ENCODE measurements at regions not wholly inside any gene's neighbourhood (a gene's known extent, or its start where the extent isn't known, plus 50 kb on each side); places are given as distances from the start of the nearest gene placed in this dataset.
A peak's percentile ranks its signal among the peaks of the same experiment; 100 is the strongest.

- Histone ChIP-seq H3K27me3 (replicated peaks; ENCODE audit: insufficient read depth, low read depth, low read length, poor library complexity) (no peaks in the 10 kb centered on the region), H3K4me1 (ENCODE audit: insufficient read depth, low read length, poor library complexity, severe bottlenecking) (peaks cover 46% of the 10 kb centered on the region), H3K27ac (ENCODE audit: low read depth, low read length, poor library complexity, severe bottlenecking) (no peak overlapping the region), H3K9me3 (ENCODE audit: low read depth, low read length, poor library complexity, severe bottlenecking) (no peaks in the 10 kb centered on the region), H3K4me3 (ENCODE audit: low read depth, low read length, poor library complexity, severe bottlenecking) (no peak overlapping the region), H3K36me3 (ENCODE audit: insufficient read depth, low read length, poor library complexity, severe bottlenecking) (no peaks in the 10 kb centered on the region)
- no peak for DNase-seq (ENCODE audit: low spot score)
- ChIA-PET POLR2A (ENCODE audit: low non-redundant PET) (no interaction called here), CTCF (no interaction called here)
- TF ChIP-seq EZH2 (IDR thresholded peaks at IDR 0.05; ENCODE audit: borderline replicate concordance, low read depth, low read length, poor library complexity, severe bottlenecking), result no peak
- TF ChIP-seq, protein P1, sequence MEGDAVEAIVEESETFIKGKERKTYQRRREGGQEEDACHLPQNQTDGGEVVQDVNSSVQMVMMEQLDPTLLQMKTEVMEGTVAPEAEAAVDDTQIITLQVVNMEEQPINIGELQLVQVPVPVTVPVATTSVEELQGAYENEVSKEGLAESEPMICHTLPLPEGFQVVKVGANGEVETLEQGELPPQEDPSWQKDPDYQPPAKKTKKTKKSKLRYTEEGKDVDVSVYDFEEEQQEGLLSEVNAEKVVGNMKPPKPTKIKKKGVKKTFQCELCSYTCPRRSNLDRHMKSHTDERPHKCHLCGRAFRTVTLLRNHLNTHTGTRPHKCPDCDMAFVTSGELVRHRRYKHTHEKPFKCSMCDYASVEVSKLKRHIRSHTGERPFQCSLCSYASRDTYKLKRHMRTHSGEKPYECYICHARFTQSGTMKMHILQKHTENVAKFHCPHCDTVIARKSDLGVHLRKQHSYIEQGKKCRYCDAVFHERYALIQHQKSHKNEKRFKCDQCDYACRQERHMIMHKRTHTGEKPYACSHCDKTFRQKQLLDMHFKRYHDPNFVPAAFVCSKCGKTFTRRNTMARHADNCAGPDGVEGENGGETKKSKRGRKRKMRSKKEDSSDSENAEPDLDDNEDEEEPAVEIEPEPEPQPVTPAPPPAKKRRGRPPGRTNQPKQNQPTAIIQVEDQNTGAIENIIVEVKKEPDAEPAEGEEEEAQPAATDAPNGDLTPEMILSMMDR (conservative IDR thresholded peaks at IDR 0.05; ENCODE audit: low read depth, low read length), result no peak
- intact Hi-C loops (cut with micrococcal nuclease; ENCODE audit: unreplicated experiment), result loop anchor here (10.0 kb wide), 1 partner anchor 217 kb away; no protein-coding TSS in a partner anchor
- BruUV-seq (replicated peaks), result no TSS peak
Measured at GRCh38 chr22:26847816-26848215, 190.4 kb downstream of the MIAT start.

GRCh38 chr22:26848244-26848920 lies 191.0 kb downstream of the MIAT start:
- DNase-seq (ENCODE audit: low spot score), result peak; percentile 81
- Histone ChIP-seq H3K4me1 (ENCODE audit: insufficient read depth, low read length, poor library complexity, severe bottlenecking) (peaks cover 46% of the 10 kb centered on the region), H3K36me3 (ENCODE audit: insufficient read depth, low read length, poor library complexity, severe bottlenecking) (no peaks in the 10 kb centered on the region), H3K4me3 (ENCODE audit: low read depth, low read length, poor library complexity, severe bottlenecking) (no peak overlapping the region), H3K9me3 (ENCODE audit: low read depth, low read length, poor library complexity, severe bottlenecking) (no peaks in the 10 kb centered on the region), H3K27me3 (replicated peaks; ENCODE audit: insufficient read depth, low read depth, low read length, poor library complexity) (no peaks in the 10 kb centered on the region), H3K27ac (ENCODE audit: low read depth, low read length, poor library complexity, severe bottlenecking) (no peak overlapping the region)
- intact Hi-C loops (cut with micrococcal nuclease; ENCODE audit: unreplicated experiment), result loop anchor here (10.0 kb wide), 1 partner anchor 216 kb away; no protein-coding TSS in a partner anchor
- BruUV-seq (replicated peaks), result no TSS peak
- POLR2A ChIA-PET (ENCODE audit: low non-redundant PET), result no interaction called here
- CTCF ChIA-PET, result no interaction called here
- TF ChIP-seq EZH2 (IDR thresholded peaks at IDR 0.05; ENCODE audit: borderline replicate concordance, low read depth, low read length, poor library complexity, severe bottlenecking), result no peak
- TF ChIP-seq, protein P1 (conservative IDR thresholded peaks at IDR 0.05; ENCODE audit: low read depth, low read length), result no peak

DNA sequence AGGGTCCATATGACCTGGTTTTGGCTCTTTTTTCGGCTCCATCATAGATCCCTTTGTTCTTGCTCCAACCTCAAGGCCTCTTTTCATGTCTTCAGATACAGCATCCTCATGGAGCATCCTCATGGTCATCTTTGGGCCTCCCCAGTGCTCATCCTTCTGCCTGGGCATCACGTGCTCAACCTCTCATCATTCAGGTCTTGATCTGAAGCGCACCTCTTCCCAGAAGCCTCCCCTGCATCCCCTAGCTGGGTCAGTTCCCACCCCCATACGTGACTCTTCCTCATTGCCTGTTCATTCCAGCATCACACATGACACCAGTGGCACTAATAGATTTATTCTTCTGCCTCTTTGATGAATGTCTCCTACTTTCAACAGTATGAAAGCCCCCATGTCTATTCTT lies 192.2 kb downstream of the MIAT start:
- intact Hi-C loops (cut with micrococcal nuclease; ENCODE audit: unreplicated experiment), result loop anchor here (10.0 kb wide), 1 partner anchor 215 kb away; no protein-coding TSS in a partner anchor
- CTCF ChIA-PET, result no interaction called here
- DNase-seq (ENCODE audit: low spot score), result no peak
- POLR2A ChIA-PET (ENCODE audit: low non-redundant PET), result no interaction called here
- no peak overlapping the region for H3K27ac ChIP-seq (ENCODE audit: low read depth, low read length, poor library complexity, severe bottlenecking)
- H3K27me3 ChIP-seq (replicated peaks; ENCODE audit: insufficient read depth, low read depth, low read length, poor library complexity), result no peaks in the 10 kb centered on the region
- H3K4me1 ChIP-seq (ENCODE audit: insufficient read depth, low read length, poor library complexity, severe bottlenecking), result peaks cover 38% of the 10 kb centered on the region
- no peaks in the 10 kb centered on the region for H3K9me3 ChIP-seq (ENCODE audit: low read depth, low read length, poor library complexity, severe bottlenecking)
- no peak overlapping the region for H3K4me3 ChIP-seq (ENCODE audit: low read depth, low read length, poor library complexity, severe bottlenecking)
- no TSS peak for BruUV-seq (replicated peaks)
- H3K36me3 ChIP-seq (ENCODE audit: insufficient read depth, low read length, poor library complexity, severe bottlenecking), result no peaks in the 10 kb centered on the region
- TF ChIP-seq, protein P1 (conservative IDR thresholded peaks at IDR 0.05; ENCODE audit: low read depth, low read length), result no peak
- no peak for TF ChIP-seq EZH2 (IDR thresholded peaks at IDR 0.05; ENCODE audit: borderline replicate concordance, low read depth, low read length, poor library complexity, severe bottlenecking)

Measured in A673 (cell line).